ENCODE measurements at regions not wholly inside any gene's neighbourhood (a gene's known extent, or its start where the extent isn't known, plus 50 kb on each side); places are given as distances from the start of the nearest gene placed in this dataset.

DNA sequence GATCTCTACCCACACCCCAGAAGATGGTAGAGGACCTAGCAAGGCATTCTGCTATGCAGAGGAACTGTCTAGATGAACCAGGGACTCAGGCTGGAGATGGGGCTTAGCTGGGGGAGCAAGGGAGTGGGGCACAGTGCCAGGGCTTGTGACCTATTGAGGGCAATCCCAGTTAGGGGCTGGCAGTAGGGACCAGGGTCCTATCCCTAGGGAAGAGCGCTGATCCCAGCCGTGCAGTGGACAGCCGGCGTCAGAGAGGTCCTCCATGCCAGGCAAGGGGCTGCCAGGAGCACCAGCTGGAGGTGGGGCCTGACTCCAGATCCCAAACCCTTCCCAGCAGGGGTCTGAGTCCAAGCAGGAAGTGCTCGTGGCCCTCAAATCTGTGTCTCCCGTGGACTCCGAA lies 52.7 kb upstream of the NEURL1B start:
- no peak for DNase-seq (ENCODE audit: low spot score)

DNA sequence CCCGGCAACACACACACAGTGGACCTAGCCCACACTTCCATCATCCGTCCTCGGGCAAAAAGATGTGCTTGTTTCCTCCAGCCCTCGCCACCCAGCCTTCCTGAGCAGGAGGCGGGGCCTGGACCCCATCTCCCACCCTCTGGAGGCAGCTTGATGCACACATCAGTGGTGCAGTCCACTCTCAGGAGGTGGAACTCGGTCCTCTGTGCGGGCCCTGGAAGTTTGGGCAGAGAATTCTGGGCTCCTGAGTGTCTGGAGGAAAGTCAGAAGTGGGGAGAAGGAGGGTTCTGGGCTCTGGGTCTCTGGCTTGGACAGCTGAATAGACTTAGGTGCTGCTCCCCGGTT lies 54.0 kb upstream of the NEURL1B start:
- DNase-seq (ENCODE audit: low spot score), result no peak

DNA sequence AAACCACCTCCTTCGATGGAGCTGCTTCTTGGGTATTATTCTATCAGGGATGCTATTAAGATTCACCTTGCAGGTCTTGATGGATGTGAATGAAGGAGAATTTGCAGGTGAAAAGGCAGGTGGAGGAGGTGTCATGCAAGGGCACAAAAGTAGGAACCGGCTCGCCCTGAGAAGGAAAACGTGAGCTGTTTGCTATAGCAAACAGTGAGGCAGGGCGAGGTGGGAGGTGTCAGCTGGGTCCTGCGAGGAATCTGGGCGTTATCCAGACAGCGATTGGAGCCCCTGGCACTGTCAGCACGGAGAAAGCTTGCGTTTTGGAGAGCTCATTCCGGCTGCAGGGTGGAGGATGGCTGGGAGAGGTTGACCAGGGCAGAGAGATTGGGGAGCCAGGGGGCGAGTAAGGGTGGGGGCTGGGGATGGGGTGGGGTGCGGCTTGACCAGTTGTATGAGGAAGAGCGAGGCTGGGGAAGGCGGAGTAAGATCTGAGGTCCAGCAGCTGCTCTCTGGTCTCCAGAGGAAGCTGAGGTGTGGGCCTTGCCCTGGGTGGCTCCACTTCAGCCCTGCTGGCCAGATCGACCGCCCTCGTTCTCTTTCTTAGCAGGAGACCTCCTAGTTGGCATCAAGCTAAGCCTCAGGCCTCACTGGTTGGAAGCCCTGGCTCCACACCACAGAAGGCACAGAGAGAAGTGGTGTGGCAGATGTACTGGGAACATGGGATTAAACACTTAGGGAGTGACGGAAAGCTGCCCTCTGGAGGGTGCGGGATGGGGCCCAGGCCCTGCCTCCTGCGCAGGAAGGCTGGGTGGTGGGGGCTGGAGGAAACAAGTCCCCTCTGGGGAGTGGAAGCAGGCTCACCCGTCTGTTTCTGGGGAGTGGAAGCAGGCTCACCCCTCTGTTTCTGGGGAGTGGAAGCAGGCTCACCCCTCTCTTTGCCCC lies 54.7 kb upstream of the NEURL1B start:
- DNase-seq (ENCODE audit: low spot score), result no peak

DNA sequence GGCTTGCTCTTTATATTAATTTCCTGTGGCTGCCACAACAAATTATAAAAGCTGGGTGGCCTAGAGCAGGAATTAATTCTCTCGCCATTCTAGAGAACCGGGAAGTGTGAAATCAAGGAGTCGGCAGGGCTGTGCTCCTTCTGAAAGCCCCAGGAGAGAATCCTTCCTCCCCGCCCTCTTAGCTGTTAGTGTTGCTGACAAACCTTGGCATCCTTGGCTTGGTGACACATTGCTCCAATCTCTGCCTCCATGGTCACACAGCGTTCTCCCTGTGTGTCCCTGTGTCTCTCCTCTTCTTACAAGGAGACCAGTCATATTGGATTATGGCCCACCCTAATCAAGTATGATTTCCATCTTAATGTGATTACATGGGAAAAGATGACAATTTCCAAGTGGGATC lies 55.9 kb upstream of the NEURL1B start:
- DNase-seq (ENCODE audit: low spot score), result no peak

DNA sequence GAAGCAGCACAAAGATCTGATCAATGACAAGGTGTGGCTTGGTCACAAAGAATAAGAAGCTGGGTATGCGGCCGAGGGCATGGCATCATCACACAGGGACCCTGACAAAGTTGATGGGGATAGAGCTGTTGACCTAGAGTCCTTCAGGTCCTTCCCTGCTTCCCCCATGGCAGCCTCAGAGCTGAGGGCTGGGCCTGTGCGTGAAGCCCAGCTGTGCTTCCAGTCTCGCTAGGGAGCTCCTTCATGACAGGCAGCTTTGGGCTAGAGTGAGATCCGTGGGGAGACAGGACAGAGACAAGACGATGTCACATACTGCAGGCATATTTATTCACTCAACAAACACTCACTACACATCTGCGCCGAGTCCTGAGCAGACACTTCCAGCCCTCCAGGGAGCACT lies 56.4 kb upstream of the NEURL1B start:
- no peak for DNase-seq (ENCODE audit: low spot score)

DNA sequence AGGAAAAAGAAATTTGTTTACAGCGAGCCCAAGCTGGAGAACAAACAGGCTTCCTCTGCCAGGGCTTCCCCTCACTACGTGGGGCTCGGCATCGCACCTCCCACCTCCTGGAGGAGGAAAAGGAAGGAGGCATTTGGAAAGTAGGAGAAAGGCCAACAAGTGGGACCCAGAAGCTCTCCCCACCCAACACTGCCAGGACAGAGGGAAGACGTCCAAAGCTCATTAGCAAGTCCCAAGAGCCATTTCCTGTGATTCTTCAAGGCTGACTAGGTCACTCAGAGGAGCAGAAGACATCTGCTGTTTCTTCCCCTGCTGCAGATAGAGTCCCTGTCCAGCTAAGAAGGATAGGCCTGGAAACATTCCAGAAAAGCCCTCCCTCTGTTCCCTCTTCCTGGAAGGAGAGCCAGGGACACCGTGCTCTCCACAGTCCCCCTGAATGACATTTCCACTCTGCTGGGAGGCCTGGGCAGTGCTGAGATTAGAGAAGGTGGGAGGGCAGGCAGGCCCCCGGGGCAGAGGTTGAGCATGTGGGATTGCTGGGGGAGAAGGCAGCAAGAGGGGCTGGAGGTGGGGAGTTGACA lies 57.0 kb upstream of the NEURL1B start:
- no peak for DNase-seq (ENCODE audit: low spot score)

DNA sequence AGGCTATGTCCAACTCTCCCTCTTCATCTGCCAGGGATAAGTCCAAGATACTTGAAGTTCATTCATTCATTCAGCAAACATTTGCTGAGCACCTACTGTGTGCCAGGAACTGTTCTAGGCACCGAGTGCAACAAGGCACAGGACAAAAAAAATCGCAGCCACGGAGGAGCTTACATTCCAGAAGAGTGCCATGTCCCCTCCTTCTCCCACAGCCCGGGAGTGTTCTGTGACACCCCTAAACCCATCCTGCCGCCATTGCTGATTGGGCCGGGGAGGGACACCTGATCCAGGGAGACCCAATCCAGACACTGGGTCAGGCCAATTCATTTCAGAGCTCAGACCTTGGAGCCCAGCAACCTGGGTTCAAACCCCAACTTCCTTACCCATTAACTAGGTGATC lies 58.1 kb upstream of the NEURL1B start:
- no peak for DNase-seq (ENCODE audit: low spot score)

DNA sequence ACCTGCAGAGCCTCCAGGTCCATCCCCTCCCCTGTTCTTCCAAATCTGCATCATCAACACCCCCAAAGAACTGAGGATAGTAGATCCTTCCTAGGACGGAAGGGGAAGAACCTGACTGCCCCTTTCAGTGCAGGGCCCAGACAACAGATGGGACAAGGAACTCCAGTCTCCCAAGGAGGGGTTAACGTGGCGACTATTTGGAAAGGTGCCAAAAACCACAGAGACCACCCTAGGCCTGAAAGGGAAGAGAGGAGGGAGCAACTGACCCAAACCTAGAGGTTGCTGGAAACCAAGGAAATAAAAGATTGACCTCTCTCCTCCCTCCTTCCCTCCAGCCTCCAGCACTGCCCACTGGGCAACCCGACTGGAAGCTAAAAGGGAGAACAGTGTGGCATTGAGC lies 59.7 kb upstream of the NEURL1B start:
- no peak for DNase-seq (ENCODE audit: low spot score)

DNA sequence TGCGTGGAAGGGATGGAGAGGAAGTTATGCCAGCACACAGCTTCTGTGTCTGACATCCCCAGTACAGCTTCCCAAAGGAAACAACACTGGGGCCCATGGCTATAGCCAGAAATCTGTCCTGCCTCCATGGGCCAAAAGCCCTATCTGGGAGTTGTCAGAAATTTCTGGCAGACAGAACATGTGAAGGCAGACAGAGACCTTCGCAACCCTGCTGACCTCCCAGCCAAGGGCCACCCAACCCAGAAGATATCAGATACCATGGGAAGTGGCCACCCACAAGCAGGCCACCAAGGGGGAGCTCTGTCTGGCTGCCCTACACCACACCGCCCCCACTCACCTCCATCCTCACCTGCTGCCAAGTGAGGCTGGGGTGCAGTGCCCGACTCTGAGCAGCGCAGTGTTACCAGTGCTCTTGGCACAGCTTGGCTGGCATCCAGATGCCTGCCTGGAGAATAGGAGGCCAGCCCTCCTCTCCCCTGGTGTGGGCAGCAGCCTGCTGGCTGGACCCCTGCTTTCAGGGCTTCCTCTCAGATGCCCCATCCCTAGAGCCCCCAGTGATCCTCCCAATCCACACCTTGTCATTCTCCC lies 61.6 kb upstream of the NEURL1B start:
- no peak for DNase-seq (ENCODE audit: low spot score)

DNA sequence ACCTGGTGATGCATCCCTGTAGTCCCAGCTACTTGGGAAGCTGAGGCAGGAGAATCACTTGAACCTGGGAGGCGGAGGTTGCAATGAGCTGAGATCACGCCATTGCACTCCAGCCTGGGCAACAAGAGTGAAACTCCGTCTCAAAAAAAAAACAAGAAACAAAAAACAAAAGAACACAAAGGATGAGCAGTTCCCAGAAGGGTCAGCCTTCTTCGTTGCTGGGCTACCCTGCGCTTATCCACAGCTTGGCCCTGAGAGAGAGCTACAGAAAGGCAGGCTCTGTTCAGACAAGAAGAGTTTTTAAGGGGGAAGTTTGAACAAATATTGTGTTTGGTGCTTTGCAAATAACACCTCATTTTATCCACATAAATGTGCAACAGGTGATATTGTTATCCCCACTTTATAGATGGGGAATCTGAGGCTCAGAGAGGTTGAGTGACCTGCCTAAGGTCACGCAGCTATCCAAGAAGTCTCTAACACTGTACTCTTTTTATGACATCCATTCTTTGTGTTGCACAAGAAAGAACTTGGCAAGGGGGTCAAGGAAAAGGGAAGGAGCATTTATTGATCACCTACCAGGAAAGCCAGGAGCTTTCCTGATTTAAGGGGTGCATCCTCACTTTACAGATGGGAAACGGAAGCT lies 63.7 kb upstream of the NEURL1B start:
- DNase-seq (ENCODE audit: low spot score), result no peak

DNA sequence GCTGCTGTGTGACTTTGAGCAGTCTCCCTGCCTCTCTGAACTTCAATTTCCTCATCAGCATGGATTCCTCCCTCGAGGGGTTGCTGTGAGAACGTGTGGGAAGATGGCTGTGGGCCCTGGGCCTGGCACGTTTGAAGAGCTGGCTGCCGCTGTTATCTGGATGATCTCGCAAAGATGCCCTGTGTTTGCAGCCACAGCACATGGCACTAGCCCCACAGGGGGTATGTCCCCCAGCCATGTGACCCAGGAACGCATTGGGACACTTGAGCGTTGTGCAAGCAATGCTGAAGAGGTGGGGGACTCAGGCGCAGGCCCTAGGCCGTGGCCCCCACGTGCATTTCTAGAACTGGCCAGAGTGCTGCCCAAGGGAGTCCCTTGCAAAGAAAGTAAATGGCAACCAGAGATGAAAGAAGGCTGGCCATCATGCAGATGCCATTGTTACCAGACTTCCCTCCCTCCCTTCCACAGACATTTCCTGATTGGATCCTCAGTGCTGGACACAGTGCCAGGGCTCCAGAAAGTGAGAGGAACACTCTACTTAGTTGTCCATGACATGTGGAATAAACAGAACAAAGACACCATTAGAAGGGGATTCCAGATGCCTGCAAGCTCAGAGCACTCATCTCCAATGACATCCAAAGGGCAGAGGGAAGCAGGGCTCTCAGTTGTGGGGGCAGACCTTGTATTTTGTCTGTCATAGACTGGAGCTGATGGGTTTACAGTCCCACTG lies 65.1 kb upstream of the NEURL1B start:
- no peak for DNase-seq (ENCODE audit: low spot score)

DNA sequence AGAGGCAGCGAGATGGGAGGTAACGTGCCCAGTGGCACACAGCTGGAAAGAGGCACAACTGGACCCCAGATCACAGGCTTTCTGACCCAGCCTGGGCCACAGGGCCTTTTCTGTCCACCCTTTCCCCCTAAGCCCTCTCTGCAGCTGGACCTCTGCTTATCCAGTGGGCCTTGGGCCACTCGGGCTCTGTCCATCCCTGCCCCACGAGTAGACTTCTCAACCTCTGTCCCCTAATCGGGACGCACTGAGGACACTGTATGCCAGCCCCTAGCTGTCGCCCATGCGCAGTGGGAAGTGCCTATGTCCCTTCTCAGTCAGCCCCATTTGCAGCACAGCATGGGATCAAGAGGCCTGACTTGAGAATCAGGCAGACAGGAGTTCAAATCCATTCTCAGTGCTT lies 65.6 kb upstream of the NEURL1B start:
- no peak for DNase-seq (ENCODE audit: low spot score)

DNA sequence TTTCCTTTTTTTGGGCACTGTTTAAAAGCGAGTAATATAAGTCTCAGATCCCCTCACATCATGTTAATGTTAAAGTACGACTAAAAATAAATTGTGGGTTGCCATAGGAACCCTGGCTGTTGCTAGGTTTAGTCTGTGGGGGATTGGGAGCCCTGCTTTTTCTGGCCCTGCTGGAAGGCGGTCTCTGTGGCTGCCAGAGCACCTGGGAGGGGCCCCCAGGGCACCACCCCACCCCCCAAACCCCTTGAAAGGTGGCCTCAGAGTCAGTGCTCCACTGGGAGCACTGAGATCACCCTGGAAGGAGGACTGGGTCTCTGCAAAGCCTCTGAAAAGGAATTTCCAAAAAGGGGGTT lies 66.2 kb upstream of the NEURL1B start:
- DNase-seq (ENCODE audit: low spot score), result no peak

DNA sequence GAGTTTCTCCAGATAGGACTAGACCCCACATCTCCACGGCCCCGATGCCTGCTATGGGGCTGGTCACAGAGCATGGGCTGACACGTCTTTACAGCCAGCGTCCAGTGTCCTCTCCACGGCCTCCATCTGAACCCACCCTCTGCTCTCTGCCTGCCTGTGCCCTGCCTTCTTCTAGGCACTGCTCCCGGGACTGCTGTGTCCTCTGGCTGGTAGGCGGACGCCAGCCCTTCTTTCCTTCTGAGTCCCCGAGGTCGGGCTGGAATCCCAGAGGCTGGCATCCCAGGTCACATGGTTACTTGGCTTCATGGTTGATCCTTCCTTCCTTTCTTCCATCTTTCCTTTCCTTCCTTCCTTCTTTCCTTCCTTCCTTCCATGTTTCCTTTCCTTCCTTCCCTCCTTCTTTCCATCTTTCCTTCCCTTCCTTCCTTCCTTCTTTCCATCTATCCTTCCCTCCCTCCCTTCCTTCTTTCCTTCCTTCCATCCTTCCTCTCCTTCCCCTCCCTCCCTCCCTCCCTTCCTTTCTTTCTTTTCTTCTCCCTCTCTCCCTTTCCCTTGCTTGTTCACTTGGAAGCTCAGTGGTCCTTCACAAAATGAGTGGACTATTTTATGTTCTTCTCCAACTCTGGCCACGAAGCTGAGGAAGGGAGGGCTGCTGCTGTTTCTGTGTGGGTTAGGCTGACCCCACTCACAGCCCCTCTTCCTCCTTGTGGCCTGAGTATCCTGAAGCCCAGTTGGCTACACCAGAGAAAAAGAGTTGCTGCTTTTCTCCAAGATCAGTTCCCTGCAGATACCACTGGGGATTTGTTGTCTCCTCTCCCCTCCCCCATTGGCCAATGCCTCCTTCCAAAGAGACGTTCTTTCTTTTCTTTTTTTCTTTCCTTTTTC lies 66.8 kb upstream of the NEURL1B start:
- no peak for DNase-seq (ENCODE audit: low spot score)

DNA sequence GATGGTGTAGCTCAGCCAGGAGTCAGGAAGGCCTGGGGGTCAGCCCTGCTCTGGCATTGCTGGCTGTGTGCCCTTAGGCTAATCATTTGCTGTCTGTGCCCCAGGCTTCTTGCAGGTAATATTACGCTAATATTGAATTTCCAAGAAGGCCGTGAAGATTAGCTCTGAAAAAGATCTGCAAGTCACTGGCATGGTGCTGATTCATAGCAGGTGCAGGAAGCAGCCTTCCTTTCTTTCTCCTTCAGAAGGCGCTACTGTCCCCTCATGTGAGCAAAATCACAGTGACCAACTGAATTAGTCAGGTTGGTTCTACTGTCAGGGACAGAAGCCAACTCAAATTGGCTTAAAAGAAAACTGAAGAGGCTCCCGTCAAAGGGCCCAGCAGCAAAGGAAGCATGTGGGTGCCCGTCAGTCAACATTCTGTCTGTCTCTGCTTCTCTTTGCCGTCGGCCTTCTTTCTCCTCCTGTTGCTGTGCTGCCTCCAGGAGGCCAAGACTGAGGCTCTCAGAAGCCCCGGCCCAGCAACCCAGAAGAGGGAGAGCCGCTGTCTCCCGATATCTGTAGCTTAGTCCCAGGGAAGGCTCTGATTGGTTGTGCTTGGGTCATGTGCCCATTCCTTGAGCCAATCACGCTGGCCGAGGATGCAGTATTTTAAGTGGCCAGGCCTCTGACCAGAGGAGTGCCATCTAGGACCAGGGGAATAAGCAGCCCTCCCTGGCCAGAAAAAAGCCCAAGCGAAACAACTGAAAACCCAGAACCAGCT lies 67.8 kb upstream of the NEURL1B start:
- DNase-seq (ENCODE audit: low spot score), result no peak

DNA sequence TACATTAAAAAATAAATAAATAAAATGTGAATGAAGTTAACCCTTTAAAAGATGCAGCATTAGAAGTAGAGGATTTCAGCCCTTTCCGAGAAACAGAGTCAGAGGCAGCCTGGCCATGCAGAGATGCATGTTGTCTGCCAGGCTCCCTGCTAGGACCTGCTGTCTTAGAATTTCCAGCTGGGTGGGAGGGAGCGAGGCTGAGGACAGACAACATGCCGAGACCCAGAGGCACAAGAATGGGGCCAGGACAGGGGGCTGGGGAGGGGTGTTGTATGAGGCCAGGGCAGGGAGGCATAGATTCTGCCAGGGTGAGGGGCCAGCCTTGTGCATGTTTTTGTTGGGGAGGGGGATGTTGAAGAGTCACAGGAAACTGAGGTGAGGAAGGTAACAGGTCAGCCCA lies 68.6 kb upstream of the NEURL1B start:
- no peak for DNase-seq (ENCODE audit: low spot score)

DNA sequence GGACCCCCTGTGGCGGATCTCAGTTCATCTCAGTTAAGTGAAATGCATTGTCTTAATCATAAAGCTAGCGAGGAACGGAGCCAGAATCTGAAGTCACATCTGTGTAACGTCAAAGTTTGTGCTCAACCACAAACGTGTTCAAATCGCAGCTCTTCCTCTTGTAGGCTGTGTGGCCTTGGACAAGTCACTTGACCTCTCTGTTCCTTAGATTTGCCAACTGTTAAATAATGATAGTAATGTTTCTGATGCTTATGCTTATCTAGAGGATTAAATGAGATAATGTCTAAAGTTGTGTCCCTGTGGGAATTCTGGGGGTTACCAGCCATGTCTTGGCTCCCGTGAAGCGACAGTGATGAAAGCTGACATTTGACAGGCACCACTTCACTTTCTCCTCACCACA lies 69.2 kb upstream of the NEURL1B start:
- DNase-seq (ENCODE audit: low spot score), result no peak

DNA sequence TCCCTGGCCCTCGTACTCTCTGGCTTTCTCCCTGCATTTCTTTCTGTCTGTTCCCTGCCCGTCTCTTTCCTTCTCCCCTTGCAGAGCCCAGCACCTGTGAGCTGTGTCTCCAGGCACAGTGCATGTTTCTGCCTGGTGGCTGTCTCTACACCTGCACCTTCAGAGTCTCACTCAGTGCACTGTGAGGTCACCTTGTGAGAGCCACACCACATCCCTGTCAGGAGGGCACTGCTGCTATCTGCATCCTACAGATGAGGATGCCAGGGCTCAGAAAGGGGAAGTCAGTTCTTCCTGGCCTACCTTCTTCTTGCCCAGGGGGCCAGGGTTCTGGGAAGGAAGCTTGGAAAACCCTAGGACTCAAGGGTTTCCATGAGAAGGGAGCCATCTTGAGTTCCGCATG lies 69.7 kb upstream of the NEURL1B start:
- DNase-seq (ENCODE audit: low spot score), result no peak

DNA sequence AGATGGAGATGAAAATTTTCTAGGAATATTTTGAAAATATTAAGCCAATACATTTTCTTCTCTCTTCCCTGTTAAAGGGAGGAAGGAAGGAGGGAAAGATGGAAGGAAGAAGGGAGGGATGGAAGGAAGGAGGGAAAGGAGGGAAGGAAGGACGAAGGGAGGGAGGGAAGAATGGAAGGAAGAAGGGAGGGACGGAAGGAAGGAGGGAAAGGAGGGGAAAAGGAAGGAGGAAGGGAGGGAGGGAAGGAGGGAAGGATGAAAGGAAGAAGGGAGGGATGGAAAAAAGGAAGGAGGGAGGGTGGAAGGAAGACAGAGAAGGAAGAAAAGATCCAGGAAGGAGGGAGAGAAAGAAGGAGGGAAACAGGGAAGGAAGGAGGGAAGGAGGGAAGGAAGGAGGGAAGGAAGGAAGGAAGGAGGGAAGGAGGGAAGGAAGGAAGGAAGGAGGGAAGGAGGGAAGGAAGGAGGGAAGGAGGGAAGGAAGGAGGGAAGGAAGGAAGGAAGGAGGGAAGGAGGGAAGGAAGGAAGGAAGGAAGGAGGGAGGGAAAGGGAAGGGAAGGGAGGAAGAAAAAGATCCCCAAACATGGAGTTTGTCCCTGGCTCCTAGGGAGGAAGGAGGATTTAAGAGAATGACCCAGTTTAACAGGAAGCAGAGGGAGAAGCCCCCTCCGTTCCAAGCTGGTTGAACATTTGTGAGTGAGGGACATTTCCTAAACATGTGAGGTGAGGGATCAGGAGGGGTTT lies 70.3 kb upstream of the NEURL1B start:
- DNase-seq (ENCODE audit: low spot score), result no peak

Data from kidney tubule cell (primary cell).